ENCODE measurements at regions not wholly inside any gene's neighbourhood (a gene's known extent, or its start where the extent isn't known, plus 50 kb on each side); places are given as distances from the start of the nearest gene placed in this dataset.

GRCh38 chr11:26204839-26205238, 127.1 kb upstream of the ANO3 start:
- 66% methylated on average over 5 of the region's 5 CpGs for WGBS (ENCODE audit: insufficient coverage, low coverage, low lambda C conversion rate, missing lambda C conversion rate)
- Histone ChIP-seq H3K36me3 (no peaks in the 10 kb centered on the region), H3K27ac (no peak overlapping the region), H3K4me3 (no peak overlapping the region), H3K27me3 (no peaks in the 10 kb centered on the region), H3K4me1 (no peaks in the 10 kb centered on the region), H3K9me3 (no peaks in the 10 kb centered on the region)
- TF ChIP-seq POLR2A (IDR thresholded peaks at IDR 0.05) (no peak), CTCF (IDR thresholded peaks at IDR 0.05) (no peak)
- ATAC-seq (no peak), DNase-seq (no peak)
- intact Hi-C loops (cut with DNase I): no loop called here

GRCh38 chr11:26219183-26220117, 112.5 kb upstream of the ANO3 start:
- Histone ChIP-seq H3K4me1 (no peaks in the 10 kb centered on the region), H3K27ac (no peak overlapping the region), H3K4me3 (no peak overlapping the region), H3K27me3 (no peaks in the 10 kb centered on the region), H3K36me3 (no peaks in the 10 kb centered on the region), H3K9me3 (no peaks in the 10 kb centered on the region)
- no peak for TF ChIP-seq POLR2A (IDR thresholded peaks at IDR 0.05)
- no peak for TF ChIP-seq CTCF (IDR thresholded peaks at IDR 0.05)
- intact Hi-C loops (cut with DNase I): loop anchor here in 1 of 2 donors (10.0 kb wide), 1 partner anchor 235 kb away; no protein-coding TSS in a partner anchor
- no peak for DNase-seq
- 55% methylated on average over 4 of the region's 4 CpGs for WGBS (ENCODE audit: insufficient coverage, low coverage, low lambda C conversion rate, missing lambda C conversion rate)
- ATAC-seq: peak in 1 of 4 donors; percentile 19

- no peaks in the 10 kb centered on the region for H3K36me3 ChIP-seq
- ATAC-seq (no peak), DNase-seq (no peak)
- 80% methylated on average over 1 of the region's 1 CpG for WGBS (ENCODE audit: insufficient coverage, low coverage, low lambda C conversion rate, missing lambda C conversion rate)
- no peaks in the 10 kb centered on the region for H3K9me3 ChIP-seq
- TF ChIP-seq POLR2A (IDR thresholded peaks at IDR 0.05): no peak
- TF ChIP-seq CTCF (IDR thresholded peaks at IDR 0.05): no peak
- intact Hi-C loops (cut with DNase I): loop anchor here in 1 of 2 donors (10.0 kb wide), 1 partner anchor 241 kb away; no protein-coding TSS in a partner anchor
- no peak overlapping the region for H3K4me3 ChIP-seq
- H3K27me3 ChIP-seq: no peaks in the 10 kb centered on the region
- H3K4me1 ChIP-seq: no peaks in the 10 kb centered on the region
- no peak overlapping the region for H3K27ac ChIP-seq
These were observed 106.3 kb upstream of the ANO3 start for GRCh38 chr11:26225646-26226045.

- ATAC-seq (peak; percentile 84 to 98 (median 84)), DNase-seq (no peak)
- no peaks in the 10 kb centered on the region for H3K27me3 ChIP-seq
- no peaks in the 10 kb centered on the region for H3K36me3 ChIP-seq
- TF ChIP-seq POLR2A (IDR thresholded peaks at IDR 0.05) (no peak), CTCF (IDR thresholded peaks at IDR 0.05) (peak; percentile 49 to 83 (median 54))
- WGBS (ENCODE audit: insufficient coverage, low coverage, low lambda C conversion rate, missing lambda C conversion rate): 14% methylated on average over 5 of the region's 5 CpGs
- no peaks in the 10 kb centered on the region for H3K9me3 ChIP-seq
- intact Hi-C loops (cut with DNase I): loop anchor here in 1 of 2 donors (10.0 kb wide), 1 partner anchor 243 kb away; no protein-coding TSS in a partner anchor
- H3K4me1 ChIP-seq: no peaks in the 10 kb centered on the region
- no peak overlapping the region for H3K4me3 ChIP-seq
- no peak overlapping the region for H3K27ac ChIP-seq
These were observed 104.6 kb upstream of the ANO3 start for GRCh38 chr11:26227301-26227746.
